Hypothalamus (tissue), 51 donors: ENCODE measurements at regions not wholly inside any gene's neighbourhood (a gene's known extent, or its start where the extent isn't known, plus 50 kb on each side); places are given as distances from the start of the nearest gene placed in this dataset.

ENCODE experiments used
- DNase-seq, 51 donors: peaks; one replicate each; lab custom pipeline; 2025; lab: John Stamatoyannopoulos, UW

- DNase-seq, result no peak
These were observed 188.0 kb upstream of the HDDC2 start for GRCh38 chr6:125489579-125490285.

- DNase-seq, result no peak
These were observed 190.3 kb upstream of the HDDC2 start for GRCh38 chr6:125491860-125492618.

- DNase-seq, result no peak
These were observed 196.8 kb upstream of the HDDC2 start for GRCh38 chr6:125498606-125499005.

GRCh38 chr6:125499535-125499934, 197.8 kb upstream of the HDDC2 start:
- DNase-seq, result no peak

GRCh38 chr6:125503181-125503580, 201.4 kb upstream of the HDDC2 start:
- DNase-seq, result no peak

- no peak for DNase-seq
These were observed 206.4 kb upstream of the HDDC2 start for GRCh38 chr6:125507987-125508655.

- DNase-seq, result no peak
These were observed 207.0 kb upstream of the HDDC2 start for GRCh38 chr6:125508793-125509192.

- DNase-seq, result no peak
These were observed 207.7 kb upstream of the HDDC2 start for GRCh38 chr6:125509477-125509876.

- no peak for DNase-seq
These were observed 208.6 kb upstream of the HDDC2 start for GRCh38 chr6:125510405-125510804.

- DNase-seq, result no peak
These were observed 210.1 kb upstream of the HDDC2 start for GRCh38 chr6:125511809-125512396.

- no peak for DNase-seq
These were observed 210.9 kb upstream of the HDDC2 start for GRCh38 chr6:125512621-125513020.

- DNase-seq, result no peak
These were observed 212.2 kb upstream of the HDDC2 start for GRCh38 chr6:125513978-125514377.

- DNase-seq, result no peak
These were observed 214.9 kb upstream of the HDDC2 start for GRCh38 chr6:125516644-125517043.

GRCh38 chr6:125519367-125519766, 217.6 kb upstream of the HDDC2 start:
- DNase-seq, result no peak

- DNase-seq, result no peak
These were observed 222.6 kb upstream of the HDDC2 start for GRCh38 chr6:125524356-125524755.

GRCh38 chr6:125526007-125526720, 223.3 kb upstream of the HEY2 start:
- no peak for DNase-seq

- no peak for DNase-seq
These were observed 220.8 kb upstream of the HEY2 start for GRCh38 chr6:125528621-125529041.

- DNase-seq, result no peak
These were observed 220.4 kb upstream of the HEY2 start for GRCh38 chr6:125529061-125529460.

GRCh38 chr6:125533710-125534397, 215.6 kb upstream of the HEY2 start:
- DNase-seq, result no peak
